Medulla oblongata (tissue), 1 donor: ENCODE measurements at regions not wholly inside any gene's neighbourhood (a gene's known extent, or its start where the extent isn't known, plus 50 kb on each side); places are given as distances from the start of the nearest gene placed in this dataset.
"Not testable (repeated sequence)": the region's sequence is repeated elsewhere in the genome, so short reads cannot be mapped to it uniquely, and the experiment has no call there.

ENCODE experiments used
- DNase-seq: peaks from one replicate; pipeline ENCODE4 v3.0.0-alpha.2; 2015; ENCODE audit errors: extremely low spot score

GRCh38 chr5:51802551-51803184, 419.4 kb downstream of the ISL1 start:
- DNase-seq, result no peak

GRCh38 chr5:51806677-51807076, 423.4 kb downstream of the ISL1 start:
- DNase-seq, result no peak

GRCh38 chr5:51810592-51810991, 427.3 kb downstream of the ISL1 start:
- no peak for DNase-seq

DNA sequence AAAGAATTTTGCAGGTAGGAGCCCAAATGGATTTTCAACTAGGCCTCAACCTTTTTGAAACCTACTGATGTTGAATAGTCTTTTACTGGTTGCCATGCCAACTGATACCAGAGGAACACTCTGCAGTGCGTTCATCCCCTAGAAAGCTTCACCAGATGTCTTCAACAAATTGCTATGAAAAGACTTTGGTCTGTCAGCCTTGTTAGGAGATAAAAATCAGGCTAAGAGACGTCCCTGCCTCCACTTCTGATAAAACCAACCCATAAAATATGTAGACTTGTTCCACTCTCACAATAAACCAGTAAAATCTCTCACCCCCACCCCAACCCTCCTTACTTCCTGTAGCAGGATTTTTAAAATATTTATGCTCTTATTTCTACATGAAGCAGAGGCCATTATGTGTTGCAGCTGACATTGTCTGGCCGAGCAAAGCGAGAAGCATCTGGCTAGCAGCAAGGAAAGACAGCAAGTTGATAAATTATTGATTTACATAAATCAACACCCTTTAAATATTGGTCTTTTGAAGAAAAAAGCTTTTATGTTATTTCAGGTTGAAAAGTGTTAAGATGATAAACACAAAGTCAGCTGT, 428.7 kb downstream of the ISL1 start:
- DNase-seq, result no peak

DNA sequence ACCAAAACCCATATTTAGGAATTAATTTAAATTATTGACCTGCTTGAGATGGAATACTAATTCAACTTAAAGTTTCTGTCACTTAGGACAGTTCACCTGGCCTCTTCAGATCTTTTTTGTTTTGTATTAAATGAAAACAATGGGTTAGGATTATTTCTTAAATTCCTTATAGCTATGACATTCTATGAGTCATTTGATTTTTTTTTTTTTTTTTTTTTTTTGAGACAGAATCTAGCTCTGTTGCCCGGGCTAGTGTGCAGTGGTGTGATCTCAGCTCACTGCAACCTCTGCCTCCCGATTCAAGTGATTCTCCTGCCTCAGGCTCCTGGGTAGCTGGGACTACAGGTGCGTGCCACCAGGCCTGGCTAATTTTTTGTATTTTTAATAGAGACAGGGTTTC, 431.6 kb downstream of the ISL1 start:
- DNase-seq, result not testable (repeated sequence)

- DNase-seq, result no peak
Measured at GRCh38 chr5:51816427-51816826, 433.2 kb downstream of the ISL1 start.

DNA sequence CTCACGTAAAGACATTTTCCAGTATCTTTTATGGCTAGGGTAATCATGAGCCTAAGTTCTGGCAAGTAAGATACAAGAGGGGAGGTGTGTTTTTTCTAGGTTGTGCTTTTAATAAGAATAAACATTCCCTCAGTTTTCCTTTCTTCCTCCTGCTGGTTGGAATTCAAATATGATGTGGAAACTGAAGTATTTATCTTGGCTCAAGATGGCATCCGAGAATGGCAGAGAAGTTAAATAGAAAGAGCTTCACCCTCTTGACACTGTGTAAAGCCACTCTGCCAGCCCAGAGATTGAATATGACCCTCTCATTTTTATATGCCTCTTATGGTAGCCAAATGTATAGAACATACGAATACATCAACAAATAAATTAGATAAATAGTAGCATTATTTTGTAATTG, 438.4 kb downstream of the ISL1 start:
- DNase-seq, result no peak

GRCh38 chr5:51829230-51829629, 446.0 kb downstream of the ISL1 start:
- DNase-seq, result no peak

DNA sequence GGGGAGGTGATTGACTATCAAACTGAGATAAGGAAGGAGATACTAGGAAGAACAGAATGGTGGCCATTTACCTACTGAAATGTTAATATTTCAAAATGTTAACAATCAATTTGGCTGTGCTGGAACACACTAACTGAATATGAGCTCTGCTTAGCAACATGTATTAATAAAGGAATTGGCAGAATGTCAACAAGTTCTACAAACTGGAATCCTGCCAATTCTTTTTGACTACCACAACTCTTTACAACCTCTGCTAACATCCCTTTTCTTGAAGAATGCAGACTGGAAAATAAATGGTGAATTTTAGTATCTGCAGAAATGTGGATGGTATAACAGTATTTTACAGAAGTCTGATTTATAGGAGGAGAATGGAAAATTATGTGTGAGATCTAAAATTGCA, 446.4 kb downstream of the ISL1 start:
- DNase-seq, result no peak

- DNase-seq, result no peak
Measured at GRCh38 chr5:51832934-51833470, 449.8 kb downstream of the ISL1 start.

GRCh38 chr5:51838459-51838858, 455.2 kb downstream of the ISL1 start:
- DNase-seq, result no peak

DNA sequence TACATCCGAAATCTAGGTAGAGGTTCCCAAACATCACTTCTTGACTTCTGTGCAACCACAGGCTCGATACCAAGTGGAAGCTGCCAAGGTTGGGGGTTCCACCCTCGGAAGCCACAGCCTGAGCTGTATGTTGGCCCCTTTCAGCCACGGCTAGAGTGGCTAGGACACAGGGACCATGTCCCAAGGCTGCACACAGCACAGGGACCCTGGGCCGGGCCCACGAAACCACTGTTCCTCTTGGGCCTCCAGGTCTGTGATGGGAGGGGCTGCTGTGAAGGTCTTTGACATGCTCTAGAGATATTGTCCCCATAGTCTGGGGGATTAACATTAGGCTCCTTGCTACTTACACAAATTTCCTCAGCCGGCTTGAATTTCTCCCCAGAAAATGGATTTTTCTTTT, 460.6 kb downstream of the ISL1 start:
- DNase-seq, result no peak

DNA sequence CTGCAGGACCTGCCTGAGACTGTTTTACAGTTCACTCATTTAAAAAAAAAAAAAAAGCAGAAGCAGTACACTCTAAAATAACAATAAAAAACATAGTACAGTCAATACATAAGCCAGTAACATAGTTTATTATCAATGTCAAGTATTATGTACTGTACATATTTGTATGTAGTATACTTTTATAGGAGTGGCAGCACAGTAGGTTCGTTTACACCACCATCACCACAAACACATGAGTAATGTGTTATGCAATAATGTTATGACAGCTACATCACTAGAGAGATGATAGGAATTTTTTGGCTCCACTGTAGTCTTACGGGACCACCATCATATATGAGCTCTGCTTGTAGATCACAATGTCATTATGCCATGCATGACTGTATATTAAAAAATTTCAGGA, 462.8 kb downstream of the ISL1 start:
- no peak for DNase-seq

GRCh38 chr5:51859624-51860023, 476.4 kb downstream of the ISL1 start:
- DNase-seq, result no peak

GRCh38 chr5:51860532-51861018, 477.3 kb downstream of the ISL1 start:
- no peak for DNase-seq

DNA sequence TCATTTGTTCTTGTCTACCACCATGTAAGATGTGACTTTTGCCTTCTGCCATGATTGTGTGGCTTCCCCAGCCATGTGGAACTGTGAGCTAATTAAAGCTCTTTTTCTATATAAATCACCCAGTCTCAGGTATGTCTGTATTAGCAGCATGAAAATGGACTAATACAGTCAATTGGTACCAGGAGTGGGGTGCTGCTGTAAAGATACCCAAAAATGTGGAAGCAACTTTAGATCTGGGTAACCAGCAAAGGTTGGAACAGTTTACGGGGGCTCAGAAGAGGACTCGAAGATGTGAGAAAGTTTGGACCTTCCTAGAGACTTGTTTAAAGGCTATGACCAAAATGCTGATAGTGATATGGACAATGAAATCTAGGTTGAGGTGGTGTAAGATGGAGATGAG, 488.9 kb downstream of the ISL1 start:
- DNase-seq, result no peak

DNA sequence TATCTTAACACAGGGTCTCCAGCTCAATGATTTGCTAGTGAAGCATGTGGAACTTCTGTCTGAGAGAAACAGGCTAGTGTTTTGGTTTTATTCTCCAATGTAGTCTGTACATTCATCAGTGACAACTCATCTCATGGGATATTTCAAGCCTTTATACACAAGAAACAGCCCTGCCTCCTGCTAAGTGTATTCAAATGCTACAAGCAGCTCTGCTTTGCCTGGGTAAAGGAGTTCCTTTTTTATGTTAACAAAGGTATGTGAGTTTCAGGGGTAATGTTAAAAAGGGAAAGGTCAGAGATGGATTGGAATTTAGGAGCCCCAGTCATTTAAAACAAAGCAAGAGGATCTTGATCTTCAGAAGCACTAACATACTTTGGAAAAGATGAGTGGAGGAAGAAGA, 498.7 kb downstream of the ISL1 start:
- no peak for DNase-seq

- DNase-seq, result no peak
Measured at GRCh38 chr5:51882647-51883046, 499.4 kb downstream of the ISL1 start.

GRCh38 chr5:51889703-51890102, 506.5 kb downstream of the ISL1 start:
- no peak for DNase-seq

- no peak for DNase-seq
Measured at GRCh38 chr5:51890435-51891116, 507.3 kb downstream of the ISL1 start.

DNA sequence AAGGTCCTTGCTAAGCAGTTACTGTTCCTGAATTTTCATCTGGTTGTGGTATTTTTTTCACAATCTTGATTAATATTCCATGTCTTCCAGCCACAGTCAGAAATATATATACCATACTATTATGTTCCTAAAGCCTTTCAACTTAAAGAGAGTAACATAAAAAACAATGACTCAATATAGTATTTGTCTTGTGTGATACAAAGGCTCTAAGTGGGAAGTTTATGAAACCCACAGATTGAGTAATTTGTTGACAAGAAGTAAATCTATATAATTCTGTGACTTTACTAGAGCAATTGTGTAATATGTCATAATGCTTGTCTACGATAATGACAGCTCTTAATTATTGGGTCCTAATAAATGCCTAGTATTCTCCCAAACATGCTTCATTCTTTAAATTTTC, 509.4 kb downstream of the ISL1 start:
- DNase-seq, result no peak

DNA sequence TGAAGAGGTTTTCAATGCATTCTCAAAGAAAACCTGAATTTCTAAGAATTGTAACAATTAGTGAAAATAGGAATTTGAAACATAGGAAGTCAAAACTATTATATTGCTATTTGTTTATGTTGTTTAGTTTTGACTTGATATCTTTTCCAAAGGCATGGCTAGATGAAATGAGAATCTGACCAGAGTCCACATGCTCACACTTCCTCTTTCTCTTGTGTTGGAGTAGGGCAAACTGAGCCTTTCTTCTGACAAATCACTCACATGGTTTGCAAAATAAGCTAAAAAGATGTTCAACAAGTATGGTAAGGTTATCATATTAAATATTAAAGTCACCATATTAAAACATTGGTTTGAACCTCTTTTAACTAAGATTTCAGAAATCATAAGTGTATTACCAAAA, 512.6 kb downstream of the ISL1 start:
- DNase-seq, result no peak

GRCh38 chr5:51902512-51902911, 519.3 kb downstream of the ISL1 start:
- DNase-seq, result no peak
